Esophagus muscularis mucosa (tissue), 4 donors: ENCODE measurements at regions not wholly inside any gene's neighbourhood (a gene's known extent, or its start where the extent isn't known, plus 50 kb on each side); places are given as distances from the start of the nearest gene placed in this dataset.

Experiments used
- DNase-seq: peaks from one replicate; pipeline ENCODE4 v3.0.0-alpha.2; 2017; ENCODE audit errors: extremely low spot score
- H3K27ac ChIP-seq, 4 donors: fragments of 200-600 bp; sonication (generic); replicated peaks in 1 of 4; 1 replicate in 3 of 4; 2 replicates in 1 of 4; pipeline ENCODE4 v1.5.1; 2016 to 2019; ENCODE audit warnings: mild to moderate bottlenecking in 1 of 4
- H3K27me3 ChIP-seq, 4 donors: fragments of 200-600 bp; sonication (generic); one replicate each; pipeline versions ENCODE4 v1.5.1 to v1.6.0; 2016 to 2019
- H3K36me3 ChIP-seq, 4 donors: fragments of 200-600 bp; sonication (generic); one replicate each; pipeline ENCODE4 v1.5.1; 2016 to 2019
- H3K4me1 ChIP-seq, 4 donors: fragments of 200-600 bp; sonication (generic); one replicate each; pipeline ENCODE4 v1.5.1; 2016 to 2019
- H3K4me3 ChIP-seq, 4 donors: fragments of 200-600 bp; sonication (generic); 1 replicate in 2 of 4; 2 replicates in 2 of 4; pipeline ENCODE4 v1.5.1; 2016 to 2019; ENCODE audit warnings: mild to moderate bottlenecking in 4 of 4, moderate library complexity in 1 of 4
- H3K9me3 ChIP-seq, 4 donors: fragments of 200-600 bp; sonication (generic); 1 replicate in 3 of 4; 2 replicates in 1 of 4; pipeline ENCODE4 v1.5.1; 2016 to 2019
- CTCF ChIP-seq, 3 experiments: fragments of 200-600 bp in 2 of 3; fragments of 450-650 bp in 1 of 3; sonication (generic) in 2 of 3; IDR thresholded peaks; one replicate each; pipeline ENCODE4 v1.5.1; 2017 to 2019; ENCODE audit warnings: antibody characterized with exemption in 3 of 3, mild to moderate bottlenecking in 2 of 3, moderate library complexity in 1 of 3
- EP300 ChIP-seq: sonication (generic); formaldehyde crosslinking; IDR thresholded peaks from one replicate; pipeline ENCODE4 v1.6.1; 2017; ENCODE audit warnings: antibody characterized with exemption
- POLR2A ChIP-seq: fragments of 450-650 bp; IDR thresholded peaks from one replicate; pipeline ENCODE4 v1.6.1; 2017; ENCODE audit warnings: antibody characterized with exemption, moderate library complexity, mild to moderate bottlenecking, low read depth
- POLR2AphosphoS5 ChIP-seq, 2 donors: sonication (generic); formaldehyde crosslinking; IDR thresholded peaks; one replicate each; pipeline ENCODE4 v1.6.1; 2017; ENCODE audit warnings: antibody characterized with exemption in 2 of 2
- WGBS: methylation state at CpG from one replicate; pipeline ENCODE4 v1.1.5; 2018; 5-methylcytosine and 5-hydroxymethylcytosine counted together
- intact Hi-C: fragments of 100-400 bp; cut with DNase I; formaldehyde crosslinking; loops from one replicate; pipeline ENCODE4 v1.15.1; 2023

- Histone ChIP-seq H3K4me1 (peaks cover 0 to 10% (median 8%) of the 10 kb centered on the region in 4 donors), H3K36me3 (no peaks in the 10 kb centered on the region), H3K27me3 (peaks cover 0 to 24% (median 0%) of the 10 kb centered on the region in 4 donors), H3K9me3 (no peaks in the 10 kb centered on the region), H3K27ac (no peak overlapping the region), H3K4me3 (no peak overlapping the region)
- TF ChIP-seq POLR2A (no peak), POLR2AphosphoS5 (IDR thresholded peaks at IDR 0.05) (no peak), EP300 (no peak), CTCF (IDR thresholded peaks at IDR 0.05) (no peak)
- no peak for DNase-seq
- WGBS = 75% methylated on average over 2 of the region's 2 CpGs
- intact Hi-C loops = no loop called here
Measured at GRCh38 chr21:35852820-35853219, 207.5 kb downstream of the SETD4 start.

- no peak overlapping the region for H3K4me3 ChIP-seq
- intact Hi-C loops = no loop called here
Measured at GRCh38 chr21:35850542-35851103, 209.7 kb downstream of the SETD4 start.

GRCh38 chr21:35850029-35850428, 210.3 kb downstream of the SETD4 start:
- H3K36me3 ChIP-seq = no peaks in the 10 kb centered on the region
- WGBS = 42% methylated on average over 5 of the region's 5 CpGs
- intact Hi-C loops = no loop called here
- no peak for DNase-seq
- H3K27ac ChIP-seq = peak overlapping the region in 3 of 4 donors; percentile 7 to 28 (median 13)
- H3K27me3 ChIP-seq = peaks cover 0 to 24% (median 0%) of the 10 kb centered on the region in 4 donors
- H3K4me3 ChIP-seq = no peak overlapping the region
- TF ChIP-seq EP300 (no peak), POLR2AphosphoS5 (IDR thresholded peaks at IDR 0.05) (no peak), POLR2A (no peak), CTCF (IDR thresholded peaks at IDR 0.05) (no peak)
- no peaks in the 10 kb centered on the region for H3K9me3 ChIP-seq
- H3K4me1 ChIP-seq = peaks cover 0 to 7% (median 5%) of the 10 kb centered on the region in 4 donors

More at GRCh38 chr21:35850542-35851103, 209.7 kb downstream of the SETD4 start:
- WGBS = 69% methylated on average over 2 of the region's 9 CpGs
- DNase-seq = no peak
- Histone ChIP-seq H3K36me3 (no peaks in the 10 kb centered on the region), H3K27me3 (peaks cover 0 to 24% (median 0%) of the 10 kb centered on the region in 4 donors), H3K4me1 (peaks cover 0 to 7% (median 5%) of the 10 kb centered on the region in 4 donors), H3K27ac (peak overlapping the region in 3 of 4 donors; percentile 13 to 28 (median 19)), H3K9me3 (no peaks in the 10 kb centered on the region)
- TF ChIP-seq POLR2AphosphoS5 (IDR thresholded peaks at IDR 0.05) = no peak
- TF ChIP-seq POLR2A = no peak

- Histone ChIP-seq H3K27me3 (peaks cover 0 to 24% (median 0%) of the 10 kb centered on the region in 4 donors), H3K36me3 (no peaks in the 10 kb centered on the region), H3K4me3 (no peak overlapping the region), H3K4me1 (peaks cover 0 to 7% (median 5%) of the 10 kb centered on the region in 4 donors), H3K27ac (no peak overlapping the region), H3K9me3 (no peaks in the 10 kb centered on the region)
- TF ChIP-seq POLR2AphosphoS5 (IDR thresholded peaks at IDR 0.05) = no peak
- TF ChIP-seq CTCF (IDR thresholded peaks at IDR 0.05) = no peak
- TF ChIP-seq POLR2A = no peak
- TF ChIP-seq EP300 = no peak
- intact Hi-C loops = loop anchor here (10.0 kb wide), 1 partner anchor 176 kb away; no protein-coding TSS in a partner anchor
- no peak for DNase-seq
- WGBS = 59% methylated on average over 4 of the region's 4 CpGs
Measured at GRCh38 chr21:35849144-35849543, 211.2 kb downstream of the SETD4 start.

GRCh38 chr21:35843911-35844667, 216.2 kb downstream of the SETD4 start:
- DNase-seq = no peak
- H3K4me1 ChIP-seq = peaks cover 0 to 3% (median 0%) of the 10 kb centered on the region in 4 donors
- no peak overlapping the region for H3K27ac ChIP-seq
- H3K27me3 ChIP-seq = no peaks in the 10 kb centered on the region
- intact Hi-C loops = loop anchor here (5.0 to 10.0 kb wide), 2 partner anchors 181 to 1097 kb away; no protein-coding TSS in a partner anchor
- TF ChIP-seq POLR2A (no peak), EP300 (no peak), POLR2AphosphoS5 (IDR thresholded peaks at IDR 0.05) (no peak), CTCF (IDR thresholded peaks at IDR 0.05) (no peak)
- no peaks in the 10 kb centered on the region for H3K36me3 ChIP-seq
- 72% methylated on average over 7 of the region's 7 CpGs for WGBS
- no peak overlapping the region for H3K4me3 ChIP-seq
- no peaks in the 10 kb centered on the region for H3K9me3 ChIP-seq
